Sigmoid colon (tissue), 6 donors: ENCODE measurements at regions not wholly inside any gene's neighbourhood (a gene's known extent, or its start where the extent isn't known, plus 50 kb on each side); places are given as distances from the start of the nearest gene placed in this dataset.

Source experiments
- DNase-seq: peaks from one replicate; pipeline ENCODE4 v3.0.0-alpha.2; 2019
- H3K27ac ChIP-seq, 4 donors: fragments of 200-600 bp; sonication (generic); one replicate each; pipeline ENCODE4 v1.5.1; 2016 to 2019; ENCODE audit warnings: mild to moderate bottlenecking in 1 of 4
- H3K27me3 ChIP-seq, 3 donors: fragments of 200-600 bp; sonication (generic); one replicate each; pipeline ENCODE4 v1.5.1; 2019; ENCODE audit warnings: mild to moderate bottlenecking in 1 of 3
- H3K36me3 ChIP-seq, 4 donors: fragments of 200-600 bp; sonication (generic); one replicate each; pipeline ENCODE4 v1.5.1; 2016 to 2019
- H3K4me1 ChIP-seq, 4 donors: fragments of 200-600 bp; sonication (generic); one replicate each; pipeline ENCODE4 v1.5.1; 2017 to 2019
- H3K4me3 ChIP-seq, 4 donors: fragments of 200-600 bp; sonication (generic); one replicate each; pipeline ENCODE4 v1.5.1; 2017 to 2019; ENCODE audit warnings: mild to moderate bottlenecking in 2 of 4, moderate library complexity in 1 of 4
- H3K9me3 ChIP-seq, 4 donors: fragments of 200-600 bp in 3 of 4; sonication (generic) in 3 of 4; one replicate each; pipeline versions ENCODE4 v1.5.1 to v1.6.1; 2013 to 2019
- CTCF ChIP-seq, 4 experiments: fragments of 450-650 bp in 3 of 4; fragments of 200-600 bp in 1 of 4; IDR thresholded peaks; one replicate each; pipeline ENCODE4 v1.5.1; 2016 to 2019; ENCODE audit warnings: antibody characterized with exemption in 4 of 4, mild to moderate bottlenecking in 3 of 4, moderate library complexity in 2 of 4
- EP300 ChIP-seq, 4 donors: sonication (generic); formaldehyde crosslinking; IDR thresholded peaks; one replicate each; pipeline ENCODE4 v1.6.1; 2017; ENCODE audit warnings: antibody characterized with exemption in 4 of 4
- POLR2A ChIP-seq, 2 donors: fragments of 450-650 bp; IDR thresholded peaks; one replicate each; pipeline ENCODE4 v1.6.1; 2016; ENCODE audit warnings: antibody characterized with exemption in 2 of 2, mild to moderate bottlenecking in 2 of 2, moderate library complexity in 2 of 2
- POLR2AphosphoS5 ChIP-seq, 4 donors: sonication (generic); formaldehyde crosslinking; IDR thresholded peaks; one replicate each; pipeline ENCODE4 v1.6.1; 2017; ENCODE audit warnings: antibody characterized with exemption in 4 of 4
- WGBS, 2 donors: extraction: QIAGEN DNeasy Blood & Tissue Kit; methylation state at CpG; one replicate each; pipeline ENCODE4 v1.1.7; 2013; 5-methylcytosine and 5-hydroxymethylcytosine counted together
- intact Hi-C: fragments of 100-400 bp; cut with DNase I; formaldehyde crosslinking; loops from one replicate; pipeline ENCODE4 v1.15.1; 2023
- donor health status: healthy with polysubstance abuse.
- donor health status: healthy.

GRCh38 chrX:125622899-125623298 is 303.2 kb downstream of the TEX13C start:
- H3K36me3 ChIP-seq: no peaks in the 10 kb centered on the region
- H3K4me1 ChIP-seq: no peaks in the 10 kb centered on the region
- H3K27me3 ChIP-seq: no peaks in the 10 kb centered on the region
- no peak overlapping the region for H3K27ac ChIP-seq
- intact Hi-C loops: no loop called here
- H3K4me3 ChIP-seq: no peak overlapping the region
- DNase-seq: no peak
- H3K9me3 ChIP-seq: peaks cover 0 to 3% (median 0%) of the 10 kb centered on the region in 4 donors
- TF ChIP-seq EP300 (IDR thresholded peaks at IDR 0.05) (no peak), POLR2AphosphoS5 (IDR thresholded peaks at IDR 0.05) (no peak), POLR2A (IDR thresholded peaks at IDR 0.05) (no peak), CTCF (IDR thresholded peaks at IDR 0.05) (no peak)
- 75 to 87% methylated on average over 2 of the region's 2 CpGs for WGBS, 2 donors

GRCh38 chrX:125627676-125628075 is 308.0 kb downstream of the TEX13C start:
- Histone ChIP-seq H3K27me3 (no peaks in the 10 kb centered on the region), H3K4me3 (no peak overlapping the region), H3K27ac (no peak overlapping the region), H3K9me3 (no peaks in the 10 kb centered on the region), H3K4me1 (no peaks in the 10 kb centered on the region), H3K36me3 (no peaks in the 10 kb centered on the region)
- TF ChIP-seq CTCF (IDR thresholded peaks at IDR 0.05): no peak
- TF ChIP-seq POLR2A (IDR thresholded peaks at IDR 0.05): no peak
- TF ChIP-seq POLR2AphosphoS5 (IDR thresholded peaks at IDR 0.05): no peak
- no peak for TF ChIP-seq EP300 (IDR thresholded peaks at IDR 0.05)
- no peak for DNase-seq
- intact Hi-C loops: no loop called here
- WGBS, 2 donors: 61 to 75% methylated on average over 6 of the region's 6 CpGs

- H3K27ac ChIP-seq: no peak overlapping the region
- H3K27me3 ChIP-seq: no peaks in the 10 kb centered on the region
- intact Hi-C loops: no loop called here
- H3K36me3 ChIP-seq: no peaks in the 10 kb centered on the region
- H3K4me1 ChIP-seq: no peaks in the 10 kb centered on the region
- WGBS, 2 donors: 41 to 54% methylated on average over 1 of the region's 1 CpG
- DNase-seq: no peak
- TF ChIP-seq POLR2AphosphoS5 (IDR thresholded peaks at IDR 0.05): no peak
- no peak for TF ChIP-seq CTCF (IDR thresholded peaks at IDR 0.05)
- no peak for TF ChIP-seq POLR2A (IDR thresholded peaks at IDR 0.05)
- TF ChIP-seq EP300 (IDR thresholded peaks at IDR 0.05): no peak
- H3K4me3 ChIP-seq: no peak overlapping the region
- H3K9me3 ChIP-seq: no peaks in the 10 kb centered on the region
Measured at GRCh38 chrX:125628435-125628834, 308.8 kb downstream of the TEX13C start.

GRCh38 chrX:125641405-125641804 is 321.7 kb downstream of the TEX13C start:
- Histone ChIP-seq H3K27me3 (no peaks in the 10 kb centered on the region), H3K36me3 (no peaks in the 10 kb centered on the region), H3K9me3 (no peaks in the 10 kb centered on the region), H3K4me3 (no peak overlapping the region), H3K4me1 (no peaks in the 10 kb centered on the region), H3K27ac (no peak overlapping the region)
- 82% methylated on average over 1 of the region's 1 CpG for WGBS, 2 donors
- no peak for TF ChIP-seq EP300 (IDR thresholded peaks at IDR 0.05)
- no peak for TF ChIP-seq CTCF (IDR thresholded peaks at IDR 0.05)
- TF ChIP-seq POLR2AphosphoS5 (IDR thresholded peaks at IDR 0.05): no peak
- no peak for TF ChIP-seq POLR2A (IDR thresholded peaks at IDR 0.05)
- intact Hi-C loops: no loop called here
- no peak for DNase-seq

- 41 to 47% methylated on average over 2 of the region's 2 CpGs for WGBS, 2 donors
- Histone ChIP-seq H3K9me3 (no peaks in the 10 kb centered on the region), H3K27ac (no peak overlapping the region), H3K27me3 (no peaks in the 10 kb centered on the region), H3K4me1 (no peaks in the 10 kb centered on the region), H3K4me3 (no peak overlapping the region), H3K36me3 (no peaks in the 10 kb centered on the region)
- no peak for TF ChIP-seq POLR2AphosphoS5 (IDR thresholded peaks at IDR 0.05)
- no peak for TF ChIP-seq EP300 (IDR thresholded peaks at IDR 0.05)
- TF ChIP-seq POLR2A (IDR thresholded peaks at IDR 0.05): no peak
- TF ChIP-seq CTCF (IDR thresholded peaks at IDR 0.05): no peak
- intact Hi-C loops: no loop called here
- no peak for DNase-seq
Measured at GRCh38 chrX:125646195-125646594, 326.5 kb downstream of the TEX13C start.
